NCI-H460 (cell line): ENCODE measurements at regions not wholly inside any gene's neighbourhood (a gene's known extent, or its start where the extent isn't known, plus 50 kb on each side); places are given as distances from the start of the nearest gene placed in this dataset.

Source experiments
- DNase-seq: peaks from one replicate; pipeline ENCODE4 v3.0.0-alpha.2; 2016; ENCODE audit warnings: low read depth; ENCODE audit errors: extremely low read depth

DNA sequence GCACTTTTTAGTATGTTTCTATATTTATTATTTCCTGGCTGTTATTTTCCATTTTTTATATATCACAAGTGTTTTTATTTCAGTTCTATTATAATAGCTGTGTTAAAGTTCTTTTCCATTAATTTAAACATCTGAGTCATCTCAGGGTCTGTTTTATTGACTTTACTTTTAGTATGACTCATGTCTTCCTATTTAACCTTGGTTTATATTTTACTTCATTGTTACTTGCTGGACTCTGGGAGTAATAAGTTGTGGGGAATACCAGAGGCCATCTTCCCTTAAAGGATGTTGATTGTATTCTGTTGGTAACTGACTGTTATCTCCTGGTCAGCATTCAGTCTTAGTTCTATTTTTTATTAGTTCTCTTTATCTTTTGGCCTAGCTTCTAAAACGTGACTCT, 1508.2 kb downstream of the CDH11 start:
- no peak for DNase-seq

DNA sequence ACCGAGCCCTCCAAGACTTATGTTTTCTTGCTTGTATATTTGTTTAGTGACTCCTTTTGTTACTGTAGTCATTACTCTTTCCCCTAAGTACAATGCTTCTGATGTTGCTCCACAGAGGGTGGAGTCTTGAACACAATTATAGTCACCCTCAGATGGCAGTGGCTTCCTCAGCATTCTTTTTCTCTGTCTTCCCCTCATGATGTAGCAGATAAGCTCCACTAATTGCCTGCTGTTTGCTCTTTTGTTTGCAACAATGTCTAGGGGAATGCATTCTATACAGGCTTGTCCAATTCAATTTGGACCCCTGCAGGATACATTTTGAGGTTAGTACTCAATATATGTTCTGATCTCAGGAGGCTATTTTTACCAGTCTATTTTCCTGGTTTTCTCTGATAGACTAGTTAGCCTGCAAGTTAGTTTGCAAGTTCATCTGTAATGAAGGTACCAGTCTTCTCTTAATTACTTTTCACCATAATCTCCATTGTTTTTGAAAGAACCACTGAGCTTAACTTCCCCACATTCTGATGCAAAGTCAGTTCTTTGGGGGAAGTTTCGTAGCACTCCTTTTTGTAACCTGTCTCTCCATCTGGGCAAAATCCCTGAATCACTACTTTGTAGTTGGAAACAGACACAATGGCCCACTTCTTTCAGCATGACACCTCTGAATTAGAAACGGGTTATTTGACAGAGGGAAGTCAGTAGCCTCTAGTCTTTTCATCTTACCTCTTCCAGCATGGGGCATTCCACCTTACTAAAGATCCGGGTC, 1509.2 kb downstream of the CDH11 start:
- DNase-seq, result no peak

DNA sequence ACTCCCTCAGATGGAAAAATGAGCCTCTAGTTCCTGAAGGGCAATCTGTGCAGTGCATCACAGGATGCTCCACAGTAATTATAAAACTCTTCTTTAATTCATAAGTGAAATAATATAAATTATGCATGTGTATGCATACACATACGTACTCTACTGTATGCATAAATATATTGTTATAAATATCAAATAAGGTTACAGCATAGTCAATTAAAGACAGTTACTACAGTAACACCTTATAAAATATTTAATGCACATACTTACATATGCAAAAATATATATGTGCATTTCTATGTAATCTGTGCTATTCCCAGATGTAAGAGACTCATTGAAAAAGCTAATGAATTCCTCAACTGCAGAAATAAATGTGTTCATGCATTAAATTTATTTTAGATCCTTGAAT, 1515.1 kb downstream of the CDH11 start:
- no peak for DNase-seq

DNA sequence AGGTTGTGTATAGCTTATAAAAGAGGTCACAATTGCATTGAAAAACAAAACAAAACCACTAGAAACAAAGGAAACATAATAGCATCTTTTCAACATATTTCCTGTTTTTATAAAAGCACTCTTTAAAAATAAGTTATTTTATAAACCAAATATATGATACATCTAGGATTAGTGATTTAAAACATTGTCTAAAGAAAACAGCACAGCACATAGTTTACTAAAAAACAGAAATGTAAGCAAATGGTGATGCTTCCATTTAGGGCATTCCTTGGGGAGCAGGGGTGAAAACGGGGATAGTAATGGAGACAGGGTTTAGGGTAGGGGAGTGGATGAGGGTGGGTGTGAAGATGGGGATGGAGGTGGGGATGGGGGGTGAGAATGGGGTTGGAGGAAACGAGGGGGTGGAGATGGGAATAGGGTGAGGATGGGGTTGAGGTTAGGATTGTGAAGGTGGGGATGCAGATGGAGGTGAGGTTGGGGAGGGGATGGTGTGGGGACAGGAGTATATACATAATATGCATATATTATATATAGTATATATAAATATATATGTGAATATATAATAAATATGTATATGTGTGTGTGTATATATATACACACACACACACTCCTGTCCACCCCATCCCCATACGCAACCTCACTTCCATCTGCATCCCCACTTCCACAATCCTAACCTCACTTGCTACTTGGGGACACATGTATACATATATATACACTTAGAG, 1519.5 kb downstream of the CDH11 start:
- DNase-seq, result no peak

DNA sequence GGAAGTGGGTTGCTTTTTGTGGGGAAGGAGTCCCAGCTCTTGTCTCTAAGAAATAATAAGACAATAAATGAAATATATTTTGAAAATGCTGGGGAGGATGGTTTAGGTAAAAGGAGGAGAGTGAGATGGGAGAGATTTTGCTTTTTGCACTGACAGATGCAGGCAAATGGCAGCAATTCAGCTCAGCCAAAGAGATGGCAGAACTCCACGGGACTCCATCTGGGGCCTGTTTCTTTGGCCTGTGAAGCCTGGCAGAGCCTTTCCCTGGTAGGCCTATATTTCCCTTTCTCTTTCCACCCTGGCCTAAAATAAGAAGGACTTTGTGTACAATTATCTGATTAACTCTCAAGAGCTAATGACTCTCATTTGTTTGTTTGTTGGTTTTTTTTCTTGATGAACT, 1525.1 kb downstream of the CDH11 start:
- DNase-seq, result no peak

DNA sequence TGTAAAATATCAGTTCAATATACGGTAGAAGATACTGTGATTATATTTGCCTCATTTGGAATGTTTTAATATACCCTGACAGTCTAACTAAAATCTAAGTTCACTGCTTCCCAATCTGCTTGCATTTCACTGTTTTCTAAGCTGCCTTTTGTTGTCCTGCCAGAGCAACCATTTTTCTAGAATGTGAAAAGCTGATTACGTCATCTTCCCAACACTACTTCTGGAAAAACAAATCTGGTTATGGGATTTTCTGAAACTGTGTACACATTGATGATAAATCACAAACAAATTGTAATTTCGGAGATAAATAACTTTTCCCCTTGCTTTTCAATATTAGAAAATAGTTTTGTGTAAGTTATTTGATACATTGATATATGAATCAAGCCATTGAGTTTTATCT, 1529.0 kb downstream of the CDH11 start:
- DNase-seq, result no peak

DNA sequence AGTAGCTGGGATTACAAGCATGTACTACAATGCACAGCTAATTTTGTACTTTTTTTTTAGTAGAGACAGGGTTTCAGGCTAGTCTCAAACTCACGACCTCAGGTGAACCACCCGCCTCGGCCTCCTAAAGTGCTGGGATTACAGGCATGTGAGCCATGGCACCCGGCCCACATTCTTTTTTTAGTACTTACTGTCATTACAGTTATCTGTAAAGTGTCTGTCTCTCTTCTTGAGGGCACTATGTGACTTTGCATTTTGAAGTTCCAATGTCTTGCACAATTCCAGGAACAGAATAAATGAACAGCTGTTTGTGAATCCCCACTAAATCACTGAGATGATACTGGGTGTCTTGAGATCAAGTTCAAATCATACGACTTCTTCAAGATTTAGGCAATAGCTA, 1540.3 kb downstream of the CDH11 start:
- no peak for DNase-seq

DNA sequence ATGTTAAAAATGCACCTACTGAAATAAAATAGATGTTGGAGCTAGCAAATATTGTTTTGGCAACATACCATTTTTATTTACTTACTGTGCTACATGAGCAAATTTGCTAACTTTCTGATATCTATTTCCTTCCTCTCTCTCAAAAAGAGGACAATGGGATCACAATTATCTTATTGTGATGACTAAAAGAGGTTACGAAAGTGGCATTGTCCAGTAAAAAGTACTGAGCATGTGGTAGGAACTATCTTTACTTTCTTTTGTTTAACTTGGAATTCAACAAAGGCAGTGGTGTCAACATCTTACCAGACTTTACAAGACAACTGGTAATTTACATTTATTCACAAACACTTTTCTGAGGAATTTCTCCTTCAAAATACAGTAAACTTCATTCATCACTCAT, 1542.6 kb upstream of the CDH8 start:
- DNase-seq, result no peak

DNA sequence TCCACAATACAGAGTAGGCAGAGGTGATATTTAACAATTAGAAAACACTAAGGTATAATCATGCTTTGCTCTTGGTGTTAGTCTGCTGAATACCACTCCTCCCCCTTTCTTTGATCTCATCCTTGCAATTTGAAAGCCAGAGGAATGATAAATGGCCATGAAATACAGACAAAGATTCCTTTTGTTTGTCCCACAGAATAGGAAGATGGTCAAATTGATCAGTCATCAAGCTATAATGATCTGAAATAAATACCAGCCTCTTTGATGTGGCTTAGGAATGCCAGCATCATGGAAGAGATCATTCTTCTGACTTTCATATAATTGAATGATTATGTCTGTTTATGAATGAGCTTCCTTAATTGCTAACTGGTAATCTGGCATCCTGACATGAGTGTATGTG, 1541.7 kb upstream of the CDH8 start:
- DNase-seq, result no peak

DNA sequence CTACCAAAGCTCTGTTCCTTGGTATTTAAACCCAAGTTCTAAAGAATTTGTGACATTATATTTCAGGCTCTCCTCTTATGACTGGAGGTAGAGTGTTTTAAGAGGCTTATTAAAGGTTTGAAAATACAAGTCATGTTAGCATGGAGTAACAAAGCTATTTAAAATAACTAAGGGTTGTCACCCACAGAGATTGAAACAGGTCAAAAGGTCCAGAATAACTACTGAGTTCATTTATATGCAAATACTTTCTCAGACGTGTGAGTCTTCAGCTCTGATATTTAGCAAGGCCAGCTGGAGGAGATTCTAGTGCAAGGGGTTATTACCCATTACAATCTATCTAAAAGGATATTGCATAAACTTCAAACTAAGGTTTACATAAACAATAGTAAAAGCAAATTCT, 1538.8 kb upstream of the CDH8 start:
- DNase-seq, result no peak

DNA sequence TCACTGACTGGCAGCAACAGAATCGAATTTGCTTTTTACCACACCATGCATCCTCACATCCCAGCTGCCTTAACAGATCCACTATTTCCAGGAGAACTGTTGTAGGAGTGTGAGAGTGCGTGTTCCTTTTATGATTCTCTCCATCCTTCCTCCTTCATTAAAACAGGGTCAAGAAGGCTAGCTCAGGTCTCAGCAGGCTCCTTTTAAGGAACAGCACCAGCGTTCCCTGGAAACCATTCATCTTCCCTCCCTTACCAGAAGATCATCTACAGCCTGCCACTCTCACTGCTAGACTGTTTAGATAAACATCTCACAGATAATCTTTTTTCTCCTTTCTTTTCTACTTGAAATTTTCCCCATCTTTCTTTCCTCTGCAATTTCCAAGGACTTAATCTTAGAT, 1531.9 kb upstream of the CDH8 start:
- no peak for DNase-seq

DNA sequence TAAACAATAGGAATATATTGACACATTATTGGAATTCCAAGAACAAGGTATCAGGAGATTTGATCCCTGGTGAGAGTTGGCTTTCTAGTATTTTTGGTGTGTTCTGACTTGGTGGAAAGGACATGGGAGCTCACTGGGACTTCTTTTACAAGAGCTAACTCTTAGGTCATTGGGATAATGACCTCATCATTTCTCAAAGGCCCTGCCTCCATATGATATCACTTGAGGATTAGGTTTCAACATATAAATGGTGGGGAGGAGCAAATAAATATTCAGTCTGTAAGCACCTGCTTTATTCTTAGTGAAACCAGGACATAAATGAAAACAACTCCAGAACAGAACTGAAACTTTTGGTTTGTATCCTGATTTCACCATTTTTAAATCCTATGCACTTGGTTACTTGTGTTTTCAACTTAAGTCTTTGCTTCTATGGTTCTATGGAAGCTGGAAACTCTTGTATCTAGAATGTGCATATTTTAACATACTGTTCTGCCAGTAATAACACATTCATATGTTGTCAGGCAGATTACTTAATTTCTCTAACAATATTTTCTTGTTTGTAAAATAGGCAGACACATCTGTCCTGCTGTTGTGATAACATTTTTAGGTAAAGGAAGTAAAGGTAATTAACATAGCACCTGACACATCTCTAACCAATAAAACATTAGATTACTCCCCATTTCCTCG, 1527.7 kb upstream of the CDH8 start:
- DNase-seq, result no peak

DNA sequence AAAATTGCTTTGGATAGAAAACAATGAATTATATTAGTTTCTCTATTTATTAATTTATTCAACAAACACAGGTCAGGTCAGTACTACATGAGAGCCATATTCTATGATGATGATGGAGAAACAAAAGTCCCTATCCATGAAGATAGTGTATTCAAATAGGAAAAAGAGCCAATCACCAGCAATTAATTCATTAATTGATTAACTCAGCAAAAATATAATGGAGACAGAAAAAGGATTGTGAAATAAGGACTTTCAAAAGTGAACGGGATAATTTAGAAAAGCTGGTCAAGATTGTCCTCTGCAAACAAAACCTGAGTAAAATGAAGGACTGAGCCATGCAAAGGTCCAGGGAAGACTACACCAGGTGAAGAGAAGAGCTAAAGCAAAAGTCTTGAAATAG, 1517.7 kb upstream of the CDH8 start:
- no peak for DNase-seq

DNA sequence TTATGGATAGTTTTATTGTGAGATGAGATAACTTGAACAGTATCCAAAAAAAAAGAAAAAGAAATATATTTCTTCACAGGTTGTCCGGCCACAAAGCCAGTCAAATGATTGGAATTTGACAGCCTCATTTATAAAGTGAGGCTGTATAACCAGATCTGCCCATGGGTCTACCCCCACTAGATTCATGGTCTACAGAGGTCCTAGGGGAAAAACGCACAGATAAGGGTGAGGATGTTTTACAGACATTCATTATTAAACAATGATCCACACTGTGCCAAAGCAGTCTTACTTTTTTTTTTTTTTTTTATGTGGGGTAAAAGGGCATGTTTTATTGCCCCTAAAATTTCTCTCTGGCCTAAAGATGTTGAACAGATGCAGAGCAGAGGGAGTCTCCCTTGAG, 1503.0 kb upstream of the CDH8 start:
- no peak for DNase-seq

DNA sequence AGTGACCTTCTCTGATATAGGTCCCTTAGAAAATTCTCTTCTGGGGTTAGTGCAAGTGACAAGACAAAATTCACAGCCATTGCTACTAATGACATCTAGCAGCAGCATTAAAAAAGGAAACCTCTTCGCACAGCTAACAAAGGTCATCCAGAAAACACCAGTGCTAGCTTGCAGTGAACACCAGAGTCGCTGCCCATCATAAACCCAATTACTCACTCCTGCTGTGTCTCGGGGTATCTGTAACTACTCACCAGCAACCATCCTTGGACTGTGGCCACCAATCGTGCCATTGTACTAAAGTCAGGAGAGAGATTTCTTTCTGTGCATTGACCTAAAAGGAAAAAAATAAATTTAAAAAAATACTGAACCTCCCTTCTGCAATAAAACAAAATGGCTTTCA, 1494.7 kb upstream of the CDH8 start:
- no peak for DNase-seq

DNA sequence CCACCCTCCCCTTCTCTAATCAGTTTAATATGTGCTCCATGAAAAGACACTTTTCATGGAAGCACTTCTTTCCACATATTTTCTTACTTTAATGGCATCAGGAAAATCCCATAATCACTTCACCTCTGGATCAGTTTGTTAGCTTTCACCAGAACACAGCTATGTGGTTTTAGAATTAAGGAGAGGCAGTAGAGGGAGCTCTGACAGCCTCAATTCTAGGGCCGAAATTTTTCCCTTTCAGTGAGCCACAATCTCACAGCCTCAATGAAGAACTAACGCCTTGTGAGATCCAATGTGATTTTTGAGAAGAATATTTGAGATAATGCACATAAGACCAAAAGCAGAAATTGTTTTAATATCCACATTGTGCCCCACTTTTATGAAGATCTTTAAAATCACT, 1494.0 kb upstream of the CDH8 start:
- DNase-seq, result no peak

DNA sequence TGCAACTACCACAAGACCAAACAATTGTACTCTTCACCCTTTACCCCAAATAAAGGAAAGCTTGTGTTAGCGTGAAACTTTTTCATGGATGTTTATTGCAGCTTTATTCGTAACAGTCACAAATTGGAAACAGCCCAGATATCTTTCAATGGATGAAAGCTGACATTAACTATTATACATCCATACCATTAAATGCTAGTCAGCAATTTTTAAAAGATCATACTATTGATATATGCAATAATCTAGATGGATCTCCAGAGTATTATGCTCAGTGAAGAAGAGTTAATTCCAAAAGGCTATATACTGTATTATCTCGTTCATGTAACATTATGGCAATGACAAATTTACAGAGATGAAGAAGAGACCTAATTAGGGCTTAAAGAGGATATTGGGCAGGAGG, 1491.2 kb upstream of the CDH8 start:
- no peak for DNase-seq

DNA sequence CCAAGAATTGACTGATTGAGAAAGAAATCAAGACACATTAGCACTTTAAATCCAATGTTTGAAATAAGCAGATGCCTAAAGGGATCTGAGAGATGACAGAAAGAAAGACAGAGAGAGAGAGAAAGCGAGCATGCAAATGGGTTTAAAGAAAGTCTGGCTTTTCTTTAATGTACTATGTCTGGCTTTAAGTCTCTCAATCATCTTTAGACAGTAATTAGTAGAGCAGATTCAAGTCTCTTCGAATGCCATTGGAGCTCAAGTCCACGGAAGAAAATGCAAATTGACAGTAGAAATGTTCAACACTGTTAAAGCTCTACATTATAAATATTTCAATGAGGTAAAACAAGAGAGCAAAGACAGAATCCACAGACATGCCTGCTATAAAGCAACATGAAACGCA, 1480.2 kb upstream of the CDH8 start:
- DNase-seq, result no peak

DNA sequence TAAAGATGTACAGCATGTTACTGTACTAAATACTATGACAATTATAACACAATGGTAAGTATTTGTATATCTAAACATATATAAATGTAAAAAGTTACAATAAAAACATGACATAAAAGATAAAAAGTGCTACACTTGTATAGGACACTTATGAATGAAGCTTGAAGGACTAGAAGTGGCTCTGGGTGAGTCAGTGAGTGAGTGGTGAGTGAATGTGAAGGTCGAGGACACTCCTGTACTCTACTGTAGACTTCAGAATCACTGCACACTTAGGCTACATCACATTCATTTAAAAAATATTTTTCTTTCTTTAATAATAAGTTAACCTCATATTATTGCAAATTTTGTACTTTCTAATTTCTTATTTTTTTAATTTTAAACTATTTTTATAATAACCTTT, 1476.7 kb upstream of the CDH8 start:
- no peak for DNase-seq

DNA sequence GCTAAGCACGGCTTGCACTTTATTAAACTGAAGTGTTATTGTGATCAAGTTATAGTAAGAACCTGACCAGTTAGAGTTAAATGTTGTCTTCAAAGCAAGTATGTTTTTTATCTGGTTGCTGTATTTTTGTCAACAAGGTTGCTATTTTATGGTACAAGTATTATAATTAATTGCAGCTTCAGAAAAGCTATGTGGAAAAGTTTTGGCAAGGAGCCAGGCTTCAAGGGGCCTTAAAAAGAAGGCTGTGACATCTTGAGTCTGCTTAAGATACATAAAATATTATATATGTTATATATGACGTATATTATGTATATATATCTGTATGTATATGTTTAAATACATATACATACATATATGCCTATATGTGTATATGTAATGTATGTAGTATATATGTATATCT, 1461.2 kb upstream of the CDH8 start:
- DNase-seq, result no peak

DNA sequence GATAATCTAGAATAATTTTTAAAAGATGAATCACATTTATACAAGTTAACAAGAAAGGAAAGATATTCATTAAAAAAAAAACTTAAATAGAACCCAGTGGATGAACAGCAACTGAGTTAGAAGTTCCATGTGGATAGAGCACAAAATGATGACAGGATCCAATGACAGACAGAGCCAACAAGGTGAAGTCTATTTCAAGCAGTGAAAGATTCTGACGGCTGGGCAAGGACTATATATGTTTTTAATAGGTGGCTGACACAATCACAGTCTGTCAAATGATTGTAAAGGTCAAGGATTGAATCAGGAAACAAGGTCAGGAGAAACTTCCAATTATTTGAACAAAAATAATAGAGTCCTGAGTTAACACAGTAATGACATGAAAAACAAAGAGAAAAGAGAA, 1460.0 kb upstream of the CDH8 start:
- no peak for DNase-seq

DNA sequence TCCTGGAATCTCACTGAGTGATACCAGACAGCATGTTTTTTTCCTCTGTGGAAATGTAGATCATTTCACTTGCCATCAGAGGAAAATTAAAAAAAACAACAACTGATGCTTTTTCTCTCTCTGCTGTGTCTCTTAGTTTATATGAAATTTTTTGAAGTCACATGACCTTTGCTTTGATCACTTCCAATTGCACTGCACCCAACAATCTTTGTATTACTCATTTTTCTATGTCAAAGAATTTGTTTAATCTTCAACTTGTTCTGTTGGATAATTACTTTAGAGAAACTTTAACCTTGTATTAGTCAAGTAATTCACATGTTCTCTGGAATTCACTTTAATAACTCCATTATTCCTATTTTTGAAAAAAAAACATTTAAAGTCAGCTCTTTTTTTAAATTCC, 1452.7 kb upstream of the CDH8 start:
- DNase-seq, result no peak
